ENCODE measurements at regions not wholly inside any gene's neighbourhood (a gene's known extent, or its start where the extent isn't known, plus 50 kb on each side); places are given as distances from the start of the nearest gene placed in this dataset.

- TF ChIP-seq ZNF692 (tag by site-specific recombination; IDR thresholded peaks at IDR 0.05) (no peak), ZNF169 (tag by site-specific recombination; IDR thresholded peaks at IDR 0.05) (no peak), PRDM10 (tag by site-specific recombination; IDR thresholded peaks at IDR 0.05) (no peak), ZNF114 (tag by site-specific recombination; IDR thresholded peaks at IDR 0.05) (no peak), ZNF76 (tag by site-specific recombination; IDR thresholded peaks at IDR 0.05; ENCODE audit: borderline replicate concordance, low read depth) (no peak), ZNF514 (tag by site-specific recombination; IDR thresholded peaks at IDR 0.05) (no peak)
- TF ChIP-seq, protein P1, sequence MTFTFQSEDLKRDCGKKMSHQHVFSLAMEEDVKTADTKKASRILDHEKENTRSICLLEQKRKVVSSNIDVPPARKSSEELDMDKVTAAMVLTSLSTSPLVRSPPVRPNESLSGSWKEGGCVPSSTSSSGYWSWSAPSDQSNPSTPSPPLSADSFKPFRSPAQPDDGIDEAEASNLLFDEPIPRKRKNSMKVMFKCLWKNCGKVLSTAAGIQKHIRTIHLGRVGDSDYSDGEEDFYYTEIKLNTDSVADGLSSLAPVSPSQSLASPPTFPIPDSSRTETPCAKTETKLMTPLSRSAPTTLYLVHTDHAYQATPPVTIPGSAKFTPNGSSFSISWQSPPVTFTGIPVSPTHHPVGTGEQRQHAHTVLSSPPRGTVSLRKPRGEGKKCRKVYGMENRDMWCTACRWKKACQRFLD (tag by site-specific recombination; IDR thresholded peaks at IDR 0.05), result no peak
- TF ChIP-seq, protein P2, sequence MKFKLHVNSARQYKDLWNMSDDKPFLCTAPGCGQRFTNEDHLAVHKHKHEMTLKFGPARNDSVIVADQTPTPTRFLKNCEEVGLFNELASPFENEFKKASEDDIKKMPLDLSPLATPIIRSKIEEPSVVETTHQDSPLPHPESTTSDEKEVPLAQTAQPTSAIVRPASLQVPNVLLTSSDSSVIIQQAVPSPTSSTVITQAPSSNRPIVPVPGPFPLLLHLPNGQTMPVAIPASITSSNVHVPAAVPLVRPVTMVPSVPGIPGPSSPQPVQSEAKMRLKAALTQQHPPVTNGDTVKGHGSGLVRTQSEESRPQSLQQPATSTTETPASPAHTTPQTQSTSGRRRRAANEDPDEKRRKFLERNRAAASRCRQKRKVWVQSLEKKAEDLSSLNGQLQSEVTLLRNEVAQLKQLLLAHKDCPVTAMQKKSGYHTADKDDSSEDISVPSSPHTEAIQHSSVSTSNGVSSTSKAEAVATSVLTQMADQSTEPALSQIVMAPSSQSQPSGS (tag by site-specific recombination; IDR thresholded peaks at IDR 0.05; ENCODE audit: low read depth), result no peak
- TF ChIP-seq, protein P3, sequence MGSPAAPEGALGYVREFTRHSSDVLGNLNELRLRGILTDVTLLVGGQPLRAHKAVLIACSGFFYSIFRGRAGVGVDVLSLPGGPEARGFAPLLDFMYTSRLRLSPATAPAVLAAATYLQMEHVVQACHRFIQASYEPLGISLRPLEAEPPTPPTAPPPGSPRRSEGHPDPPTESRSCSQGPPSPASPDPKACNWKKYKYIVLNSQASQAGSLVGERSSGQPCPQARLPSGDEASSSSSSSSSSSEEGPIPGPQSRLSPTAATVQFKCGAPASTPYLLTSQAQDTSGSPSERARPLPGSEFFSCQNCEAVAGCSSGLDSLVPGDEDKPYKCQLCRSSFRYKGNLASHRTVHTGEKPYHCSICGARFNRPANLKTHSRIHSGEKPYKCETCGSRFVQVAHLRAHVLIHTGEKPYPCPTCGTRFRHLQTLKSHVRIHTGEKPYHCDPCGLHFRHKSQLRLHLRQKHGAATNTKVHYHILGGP (tag by site-specific recombination; IDR thresholded peaks at IDR 0.05), result no peak
Measured at GRCh38 chr10:47233631-47234030, 66.4 kb upstream of the GDF10 start (continued).

DNA sequence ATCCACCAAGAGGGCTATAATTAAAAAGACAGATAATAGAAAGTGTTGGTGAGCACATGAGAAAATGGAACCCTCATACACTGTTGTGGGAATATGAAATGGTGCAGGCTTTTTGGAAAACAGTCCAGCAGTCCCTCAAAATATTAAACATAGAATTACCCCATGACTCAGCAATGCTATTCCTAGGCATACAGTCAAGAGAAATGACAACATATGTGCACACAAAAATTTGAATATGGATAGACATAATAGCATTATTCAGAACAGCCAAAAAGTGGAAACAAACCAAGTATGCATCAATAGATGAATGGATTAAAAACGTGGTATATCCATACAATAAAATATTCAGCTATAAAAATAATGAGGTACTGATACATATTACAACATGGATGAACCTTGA lies 64.5 kb upstream of the GDF10 start:
- Histone ChIP-seq H3K4me3 (ENCODE audit: low read depth, low read length) (no peak overlapping the region), H3K9me3 (ENCODE audit: control insufficient read depth, insufficient read depth, low read depth, low read length) (no peaks in the 10 kb centered on the region), H3K36me3 (ENCODE audit: control insufficient read depth in 2 of 2, insufficient read depth in 1 of 2, low read length in 2 of 2) (no peaks in the 10 kb centered on the region), H3K4me1 (ENCODE audit: control insufficient read depth, insufficient read depth, low read length) (no peaks in the 10 kb centered on the region), H3K27ac (ENCODE audit: extremely low read depth, low read depth, low read length) (no peak overlapping the region)
- ChIA-PET CTCF (no interaction called here), POLR2A (no interaction called here)
- no peak for TF ChIP-seq GLIS1 (tag by site-specific recombination; IDR thresholded peaks at IDR 0.05)
- TF ChIP-seq ZNF274 (IDR thresholded peaks at IDR 0.05; ENCODE audit: low read length), result no peak
- TF ChIP-seq ZNF274 (tag by site-specific recombination; IDR thresholded peaks at IDR 0.05; ENCODE audit: borderline replicate concordance), result no peak
- no peak for TF ChIP-seq ZNF121 (tag by site-specific recombination; IDR thresholded peaks at IDR 0.05)
- no peak for TF ChIP-seq ZFP41 (tag by site-specific recombination; IDR thresholded peaks at IDR 0.05; ENCODE audit: borderline replicate concordance)
- no peak for TF ChIP-seq ZNF248 (tag by site-specific recombination; IDR thresholded peaks at IDR 0.05)
- no peak for TF ChIP-seq ZNF624 (tag by site-specific recombination; IDR thresholded peaks at IDR 0.05)
- no peak for TF ChIP-seq ZBTB49 (tag by site-specific recombination; IDR thresholded peaks at IDR 0.05; ENCODE audit: low read depth)
- no peak for TF ChIP-seq ZBTB20 (tag by site-specific recombination; IDR thresholded peaks at IDR 0.05)
- TF ChIP-seq REPIN1 (tag by site-specific recombination; IDR thresholded peaks at IDR 0.05; ENCODE audit: low read depth), result no peak

Measured in HEK293 (cell line).